SK-N-SH (cell line): ENCODE measurements at regions not wholly inside any gene's neighbourhood (a gene's known extent, or its start where the extent isn't known, plus 50 kb on each side); places are given as distances from the start of the nearest gene placed in this dataset.

ENCODE experiments used
- CTCF ChIA-PET: fragments of 300-600, 350-600 bp; formaldehyde crosslinking; extraction: SDS; loops from one replicate; lab custom pipeline; 2021; lab: Yijun Ruan, JAX
- POLR2A ChIA-PET: fragments of 350-600 bp; sonication (Branson Sonifier 250); formaldehyde crosslinking; extraction: SDS; loops from one replicate; lab custom pipeline; 2020; ENCODE audit warnings: antibody characterized with exemption, inconsistent platforms; lab: Yijun Ruan, JAX
- DNase-seq: peaks from one replicate; pipeline ENCODE4 v3.0.0; 2012
- H2AFZ ChIP-seq: fragments of 200-600 bp; sonication (generic); 2 replicates; pipeline ENCODE4 v1.8.1; 2016; ENCODE audit warnings: antibody characterized with exemption, mild to moderate bottlenecking, low read depth
- H3F3A ChIP-seq: fragments of 200-600 bp; sonication (generic); replicated peaks from 2 replicates; pipeline ENCODE3; 2016; ENCODE audit warnings: antibody characterized with exemption, mild to moderate bottlenecking; ENCODE audit not compliant: insufficient read depth
- H3K27ac ChIP-seq, 2 experiments: fragments of 200-500 bp in 1 of 2; fragments of 200-600 bp in 1 of 2; sonication (Bioruptor generic) in 1 of 2; sonication (generic), shearing (Covaris generic) in 1 of 2; 2 replicates each; pipeline versions ENCODE4 v1.5.1 to v1.6.1; 2014 to 2016; ENCODE audit warnings: low read depth in 2 of 2, inconsistent platforms in 1 of 2, low read length in 1 of 2, mild to moderate bottlenecking in 1 of 2, mixed read lengths in 1 of 2
- H3K27me3 ChIP-seq: fragments of 200-600 bp; sonication (generic), shearing (Covaris generic); 2 replicates; pipeline ENCODE4 v1.6.1; 2016; ENCODE audit warnings: mixed run types; ENCODE audit not compliant: insufficient read depth
- H3K36me3 ChIP-seq, 2 experiments: fragments of 200-500 bp in 1 of 2; fragments of 200-600 bp in 1 of 2; sonication (Bioruptor generic) in 1 of 2; sonication (generic) in 1 of 2; replicated peaks in 1 of 2; 2 replicates each; pipeline versions ENCODE3 to v1.5.1; 2014 to 2016; ENCODE audit warnings: low read length in 1 of 2, mild to moderate bottlenecking in 1 of 2; ENCODE audit not compliant: insufficient read depth in 2 of 2, control insufficient read depth in 1 of 2
- H3K4me1 ChIP-seq, 2 experiments: fragments of 200-500 bp in 1 of 2; fragments of 200-600 bp in 1 of 2; sonication (Bioruptor generic) in 1 of 2; sonication (generic), shearing (Covaris generic) in 1 of 2; 2 replicates each; pipeline versions ENCODE4 v1.5.1 to v1.6.1; 2014 to 2016; ENCODE audit warnings: low read depth in 1 of 2, low read length in 1 of 2, mixed run types in 1 of 2; ENCODE audit not compliant: insufficient read depth in 2 of 2, control insufficient read depth in 1 of 2
- H3K4me2 ChIP-seq: fragments of 200-600 bp; sonication (generic), shearing (Covaris generic); 2 replicates; pipeline ENCODE4 v1.6.1; 2017; ENCODE audit warnings: mixed run types
- H3K4me3 ChIP-seq, 2 experiments: fragments of 200-500 bp in 1 of 2; fragments of 200-600 bp in 1 of 2; sonication (Bioruptor generic) in 1 of 2; sonication (generic), shearing (Covaris generic) in 1 of 2; 2 replicates each; pipeline versions ENCODE4 v1.5.1 to v1.8.1; 2014 to 2016; ENCODE audit warnings: low read depth in 2 of 2, inconsistent platforms in 1 of 2, low read length in 1 of 2, mild to moderate bottlenecking in 1 of 2, mixed read lengths in 1 of 2, moderate library complexity in 1 of 2
- H3K79me2 ChIP-seq: fragments of 200-600 bp; sonication (generic); 2 replicates; pipeline ENCODE4 v1.8.1; 2017; ENCODE audit warnings: mild to moderate bottlenecking; ENCODE audit not compliant: insufficient read depth
- H3K9ac ChIP-seq: fragments of 200-600 bp; sonication (generic); 2 replicates; pipeline ENCODE4 v1.6.1; 2017; ENCODE audit warnings: mixed run types
- H3K9me2 ChIP-seq: fragments of 200-600 bp; sonication (generic); 2 replicates; pipeline ENCODE4 v1.6.1; 2017; ENCODE audit warnings: mixed run types
- H3K9me3 ChIP-seq: fragments of 200-600 bp; sonication (generic); 2 replicates; pipeline ENCODE4 v1.6.1; 2017; ENCODE audit warnings: mixed run types, mild to moderate bottlenecking, moderate library complexity
- H4K20me1 ChIP-seq: fragments of 200-600 bp; sonication (generic); 2 replicates; pipeline ENCODE4 v1.6.1; 2017; ENCODE audit warnings: mild to moderate bottlenecking, mixed run types; ENCODE audit not compliant: insufficient read depth
- ELF1 ChIP-seq: IDR thresholded peaks from 2 replicates; pipeline ENCODE4 v1.4.0; 2012
- EP300 ChIP-seq, 2 experiments: IDR thresholded peaks; 2 replicates each; pipeline versions ENCODE4 v1.4.0 to v1.6.1; 2012; ENCODE audit warnings: borderline replicate concordance in 1 of 2, low read depth in 1 of 2, low read length in 1 of 2
- FOSL2 ChIP-seq: IDR thresholded peaks from 2 replicates; pipeline ENCODE4 v1.4.0; 2012; ENCODE audit warnings: low read depth, mild to moderate bottlenecking, moderate library complexity, borderline replicate concordance
- FOXJ3 ChIP-seq: sonication (generic); formaldehyde crosslinking; IDR thresholded peaks from 2 replicates; pipeline ENCODE4 v1.5.1; 2020; ENCODE audit warnings: mild to moderate bottlenecking, missing genetic modification reagents
- FOXM1 ChIP-seq: IDR thresholded peaks from 2 replicates; pipeline ENCODE4 v1.4.0; 2012; ENCODE audit warnings: low read depth, mild to moderate bottlenecking
- GATA2 ChIP-seq: sonication (generic); formaldehyde crosslinking; IDR thresholded peaks from 2 replicates; pipeline ENCODE4 v1.5.0; 2020; ENCODE audit warnings: mild to moderate bottlenecking, missing genetic modification reagents
- MAX ChIP-seq: IDR thresholded peaks from 2 replicates; pipeline ENCODE4 v1.4.0; 2012; ENCODE audit warnings: low read depth
- MXI1 ChIP-seq: IDR thresholded peaks from 2 replicates; pipeline ENCODE4 v1.6.1; 2012; ENCODE audit warnings: mild to moderate bottlenecking, low read depth, low read length, improper control_type of control experiment
- NFIC ChIP-seq: IDR thresholded peaks from 2 replicates; pipeline ENCODE4 v1.4.0; 2012; ENCODE audit warnings: borderline replicate concordance
- NRF1 ChIP-seq: IDR thresholded peaks from 2 replicates; pipeline ENCODE4 v1.6.1; 2012; ENCODE audit warnings: low read depth, mild to moderate bottlenecking, low read length
- PBX3 ChIP-seq: IDR thresholded peaks from 2 replicates; pipeline ENCODE4; 2012
- POLR2AphosphoS5 ChIP-seq: IDR thresholded peaks from 2 replicates; pipeline ENCODE4 v1.6.1; 2012; ENCODE audit warnings: low read depth, low read length
- RAD21 ChIP-seq: IDR thresholded peaks from 2 replicates; pipeline ENCODE4 v1.6.1; 2012; ENCODE audit warnings: mild to moderate bottlenecking, low read length
- REST ChIP-seq: IDR thresholded peaks from 2 replicates; pipeline ENCODE4 v1.6.1; 2012; ENCODE audit warnings: mild to moderate bottlenecking, low read depth, low read length, moderate library complexity
- RFX5 ChIP-seq: IDR thresholded peaks from 2 replicates; pipeline ENCODE4 v1.6.1; 2012; ENCODE audit warnings: mild to moderate bottlenecking, improper control_type of control experiment, low read length
- RXRA ChIP-seq: IDR thresholded peaks from 2 replicates; pipeline ENCODE4 v1.4.0; 2012; ENCODE audit warnings: low read depth, mild to moderate bottlenecking, borderline replicate concordance
- SMC3 ChIP-seq: IDR thresholded peaks from 2 replicates; pipeline ENCODE4 v1.6.1; 2012; ENCODE audit warnings: low read depth, low read length, improper control_type of control experiment
- TAF1 ChIP-seq: IDR thresholded peaks from 2 replicates; pipeline ENCODE4 v1.6.1; 2012; ENCODE audit warnings: low read depth, mild to moderate bottlenecking, low read length, moderate library complexity, borderline replicate concordance
- TCF12 ChIP-seq: IDR thresholded peaks from 2 replicates; pipeline ENCODE4 v1.4.0; 2012
- TEAD4 ChIP-seq: IDR thresholded peaks from 2 replicates; pipeline ENCODE4 v1.4.0; 2012; ENCODE audit warnings: mild to moderate bottlenecking, borderline replicate concordance; ENCODE audit not compliant: insufficient read depth
- USF1 ChIP-seq: IDR thresholded peaks from 2 replicates; pipeline ENCODE4 v1.4.0; 2012; ENCODE audit warnings: low read depth, borderline replicate concordance
- WGBS: methylation state at CpG from one replicate; pipeline ENCODE4 v1.1.6; 2017; ENCODE audit warnings: low lambda C conversion rate; 5-methylcytosine and 5-hydroxymethylcytosine counted together
- TF ChIP-seq, protein P1 (sequence below): IDR thresholded peaks from 2 replicates; pipeline ENCODE4 v1.4.0; 2012; ENCODE audit warnings: low read depth, borderline replicate concordance

GRCh38 chr6:140561701-140562100, 1187.3 kb upstream of the CITED2 start:
- H3K9ac ChIP-seq: no peak overlapping the region
- POLR2A ChIA-PET: no interaction called here
- H3K9me3 ChIP-seq: no peaks in the 10 kb centered on the region
- no peak overlapping the region for H3K27ac ChIP-seq
- no peaks in the 10 kb centered on the region for H3K36me3 ChIP-seq
- no peak overlapping the region for H3K4me2 ChIP-seq
- peaks cover 4% of the 10 kb centered on the region for H3F3A ChIP-seq
- TF ChIP-seq FOXJ3 (no peak), MAX (no peak), FOSL2 (no peak), TCF12 (no peak), RFX5 (no peak), NFIC (no peak)
- TF ChIP-seq, protein P1, sequence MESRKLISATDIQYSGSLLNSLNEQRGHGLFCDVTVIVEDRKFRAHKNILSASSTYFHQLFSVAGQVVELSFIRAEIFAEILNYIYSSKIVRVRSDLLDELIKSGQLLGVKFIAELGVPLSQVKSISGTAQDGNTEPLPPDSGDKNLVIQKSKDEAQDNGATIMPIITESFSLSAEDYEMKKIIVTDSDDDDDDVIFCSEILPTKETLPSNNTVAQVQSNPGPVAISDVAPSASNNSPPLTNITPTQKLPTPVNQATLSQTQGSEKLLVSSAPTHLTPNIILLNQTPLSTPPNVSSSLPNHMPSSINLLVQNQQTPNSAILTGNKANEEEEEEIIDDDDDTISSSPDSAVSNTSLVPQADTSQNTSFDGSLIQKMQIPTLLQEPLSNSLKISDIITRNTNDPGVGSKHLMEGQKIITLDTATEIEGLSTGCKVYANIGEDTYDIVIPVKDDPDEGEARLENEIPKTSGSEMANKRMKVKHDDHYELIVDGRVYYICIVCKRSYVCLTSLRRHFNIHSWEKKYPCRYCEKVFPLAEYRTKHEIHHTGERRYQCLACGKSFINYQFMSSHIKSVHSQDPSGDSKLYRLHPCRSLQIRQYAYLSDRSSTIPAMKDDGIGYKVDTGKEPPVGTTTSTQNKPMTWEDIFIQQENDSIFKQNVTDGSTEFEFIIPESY: no peak
- H2AFZ ChIP-seq: no peak overlapping the region
- H3K4me1 ChIP-seq: peaks cover 0 to 7% of the 10 kb centered on the region in 2 experiments; a peak in 1 of 4 replicates
- CTCF ChIA-PET: interaction anchor here (0.7 kb wide), 1 partner anchor 122 kb away, joined by 3 read pairs; no protein-coding TSS in a partner anchor
- H3K9me2 ChIP-seq: no peaks in the 10 kb centered on the region
- WGBS: 35% methylated on average over 2 of the region's 2 CpGs
- no peaks in the 10 kb centered on the region for H3K79me2 ChIP-seq
- no peaks in the 10 kb centered on the region for H3K27me3 ChIP-seq
- DNase-seq: no peak
- no peak overlapping the region for H3K4me3 ChIP-seq
- no peaks in the 10 kb centered on the region for H4K20me1 ChIP-seq

- H3K27ac ChIP-seq: no peak overlapping the region
- no peaks in the 10 kb centered on the region for H3K36me3 ChIP-seq
- H3K9me3 ChIP-seq: no peaks in the 10 kb centered on the region
- H3K27me3 ChIP-seq: no peaks in the 10 kb centered on the region
- H2AFZ ChIP-seq: no peak overlapping the region
- no peaks in the 10 kb centered on the region for H3K9me2 ChIP-seq
- no peaks in the 10 kb centered on the region for H3K79me2 ChIP-seq
- H3F3A ChIP-seq: no peaks in the 10 kb centered on the region
- POLR2A ChIA-PET: no interaction called here
- 0 out of 4 replicates have a peak, but pooled peaks cover 0 to 3% of the 10 kb centered on the region in 2 experiments for H3K4me1 ChIP-seq
- no peak overlapping the region for H3K4me2 ChIP-seq
- CTCF ChIA-PET: no interaction called here
- WGBS: 61% methylated on average over 1 of the region's 1 CpG
- no peak for DNase-seq
- H4K20me1 ChIP-seq: no peaks in the 10 kb centered on the region
- H3K9ac ChIP-seq: no peak overlapping the region
- H3K4me3 ChIP-seq: no peak overlapping the region
- TF ChIP-seq PBX3 (no peak), GATA2 (CRISPR knock-in tag) (no peak), NFIC (no peak), EP300 (IDR thresholded peaks at IDR 0.05; ENCODE audit: borderline replicate concordance in 1 of 2, low read depth in 1 of 2, low read length in 1 of 2) (no peak), RXRA (no peak), USF1 (no peak), RAD21 (no peak), NRF1 (no peak), REST (no peak), MXI1 (no peak), TEAD4 (no peak), ELF1 (no peak), TCF12 (no peak), FOXJ3 (no peak), MAX (no peak), SMC3 (no peak), FOXM1 (no peak), TAF1 (no peak), POLR2AphosphoS5 (no peak)
These were observed 1186.2 kb upstream of the CITED2 start for GRCh38 chr6:140560671-140561070.
